ENCODE measurements at regions not wholly inside any gene's neighbourhood (a gene's known extent, or its start where the extent isn't known, plus 50 kb on each side); places are given as distances from the start of the nearest gene placed in this dataset.
A peak's percentile ranks its signal among the peaks of the same experiment; 100 is the strongest.

DNA sequence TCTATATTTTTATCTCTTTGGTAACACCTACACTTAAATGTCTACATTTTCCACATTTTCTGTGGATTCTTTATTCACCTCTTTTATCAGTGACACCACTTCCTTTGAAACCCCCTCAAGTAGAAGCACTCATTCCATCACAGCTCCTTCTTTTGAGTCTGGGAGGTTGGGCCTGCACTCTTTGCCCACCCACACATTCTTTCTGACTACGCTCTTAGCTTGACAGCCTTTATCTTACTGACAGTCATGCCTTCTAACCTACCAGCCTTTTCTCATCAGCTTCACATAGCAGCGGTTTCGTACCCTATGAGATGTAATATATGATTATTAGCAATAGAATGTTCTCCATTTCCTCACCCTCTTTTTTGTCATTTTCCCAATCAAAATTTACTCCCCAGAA lies 151.9 kb downstream of the TNFSF18 start:
- no peaks in the 10 kb centered on the region for H3K9me3 ChIP-seq (ENCODE audit: control insufficient read depth, insufficient read depth, low read length)
- H2BK5ac ChIP-seq (ENCODE audit: low read depth, low read length, poor library complexity, severe bottlenecking) = peak overlapping the region; percentile 94
- ChIA-PET CTCF (no interaction called here), POLR2A (ENCODE audit: unreplicated experiment) (interaction anchor here (0.5 to 1.1 kb wide), 2 partner anchors 10 to 969 kb away, joined by 4 to 6 read pairs; partner anchors contain the start of gene ZBTB37)
- peak; percentile 15 for TF ChIP-seq RCOR1 (IDR thresholded peaks at IDR 0.05; ENCODE audit: insufficient replicate concordance, low read length)
- TF ChIP-seq, protein P1, sequence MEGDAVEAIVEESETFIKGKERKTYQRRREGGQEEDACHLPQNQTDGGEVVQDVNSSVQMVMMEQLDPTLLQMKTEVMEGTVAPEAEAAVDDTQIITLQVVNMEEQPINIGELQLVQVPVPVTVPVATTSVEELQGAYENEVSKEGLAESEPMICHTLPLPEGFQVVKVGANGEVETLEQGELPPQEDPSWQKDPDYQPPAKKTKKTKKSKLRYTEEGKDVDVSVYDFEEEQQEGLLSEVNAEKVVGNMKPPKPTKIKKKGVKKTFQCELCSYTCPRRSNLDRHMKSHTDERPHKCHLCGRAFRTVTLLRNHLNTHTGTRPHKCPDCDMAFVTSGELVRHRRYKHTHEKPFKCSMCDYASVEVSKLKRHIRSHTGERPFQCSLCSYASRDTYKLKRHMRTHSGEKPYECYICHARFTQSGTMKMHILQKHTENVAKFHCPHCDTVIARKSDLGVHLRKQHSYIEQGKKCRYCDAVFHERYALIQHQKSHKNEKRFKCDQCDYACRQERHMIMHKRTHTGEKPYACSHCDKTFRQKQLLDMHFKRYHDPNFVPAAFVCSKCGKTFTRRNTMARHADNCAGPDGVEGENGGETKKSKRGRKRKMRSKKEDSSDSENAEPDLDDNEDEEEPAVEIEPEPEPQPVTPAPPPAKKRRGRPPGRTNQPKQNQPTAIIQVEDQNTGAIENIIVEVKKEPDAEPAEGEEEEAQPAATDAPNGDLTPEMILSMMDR (conservative IDR thresholded peaks at IDR 0.05; ENCODE audit: low read depth, low read length) = no peak
- dilution Hi-C loops (cut with HindIII; ENCODE audit: low sequenced_read_pairs, unreplicated experiment) = no loop called here
- H3K4ac ChIP-seq (ENCODE audit: low read depth, low read length) = peak overlapping the region; percentile 57
- peak overlapping the region; percentile 73 for H4K91ac ChIP-seq (ENCODE audit: insufficient read depth, low read depth, low read length)
- H3K18ac ChIP-seq (ENCODE audit: low read depth, low read length) = peak overlapping the region; percentile 86
- peak overlapping the region; percentile 69 for H3K27ac ChIP-seq (ENCODE audit: insufficient read depth, low read length)
- H4K20me1 ChIP-seq (ENCODE audit: insufficient read depth, low read length) = no peaks in the 10 kb centered on the region
- DNase-seq (peak; percentile 87), ATAC-seq (ENCODE audit: low read depth) (peak; percentile 15)
- H3K36me3 ChIP-seq (ENCODE audit: control insufficient read depth, insufficient read depth, low read length) = no peaks in the 10 kb centered on the region
- H3K4me1 ChIP-seq (ENCODE audit: control insufficient read depth, insufficient read depth, low read length) = peaks cover 2% of the 10 kb centered on the region; the same call in 1 of the 2 replicates
- H2AFZ ChIP-seq (replicated peaks; ENCODE audit: low read length, poor library complexity) = peak overlapping the region; percentile 10
- H2BK120ac ChIP-seq (ENCODE audit: low read depth, low read length) = peak overlapping the region; percentile 60
- in situ Hi-C loops (cut with MboI; ENCODE audit: low sequenced_read_pairs) = no loop called here
- H3K4me3 ChIP-seq (ENCODE audit: insufficient read depth, low read depth, low read length) = no peak overlapping the region
- H3K14ac ChIP-seq (replicated peaks; ENCODE audit: low read depth, low read length) = peak overlapping the region; percentile 3
- H2BK15ac ChIP-seq (ENCODE audit: low read depth, low read length) = peak overlapping the region; percentile 73
- H3K9me1 ChIP-seq (ENCODE audit: insufficient read depth, low read length) = no peaks in the 10 kb centered on the region
- peak overlapping the region; percentile 25; the same call in 1 of the 2 replicates for H3K23ac ChIP-seq (ENCODE audit: low read depth, low read length)
- peak overlapping the region; percentile 96 for H4K5ac ChIP-seq (ENCODE audit: low read depth, low read length)
- no peaks in the 10 kb centered on the region for H3K27me3 ChIP-seq (ENCODE audit: control insufficient read depth, insufficient read depth, low read length)
- intact Hi-C loops (cut with micrococcal nuclease) = loop anchor here (5.0 kb wide), 1 partner anchor 37 kb away; no protein-coding TSS in a partner anchor
- peaks cover 0 to 5% of the 10 kb centered on the region in 2 experiments; a peak in 2 of 4 replicates for H3K79me1 ChIP-seq (ENCODE audit: low read depth in 1 of 2, low read length in 2 of 2)
- no peak overlapping the region for H3K56ac ChIP-seq (ENCODE audit: extremely low read depth, insufficient read depth, low read length)
- H2AK9ac ChIP-seq (replicated peaks; ENCODE audit: low read depth, low read length, poor library complexity) = no peak overlapping the region
- BruUV-seq (replicated peaks) = no TSS peak
- H2AK5ac ChIP-seq (ENCODE audit: low read depth, low read length) = peak overlapping the region; percentile 18
- no peak overlapping the region; the same call in 1 of the 2 replicates for H3K4me2 ChIP-seq (ENCODE audit: low read depth, low read length)
- WGBS, 2 experiments (ENCODE audit: extremely low coverage in 2 of 2, insufficient read length in 1 of 2) = no CpG with 5 or more reads among the region's 3 CpGs
- peak overlapping the region; percentile 56 to 69 for H4K8ac ChIP-seq (ENCODE audit: low read depth in 2 of 2, low read length in 2 of 2)
- peak overlapping the region; percentile 44 for H2BK20ac ChIP-seq (ENCODE audit: low read depth, low read length)
- H3K9ac ChIP-seq (ENCODE audit: low read depth, low read length) = no peak overlapping the region; the same call in 1 of the 2 replicates

Data from IMR-90 (cell line).